ENCODE measurements at regions not wholly inside any gene's neighbourhood (a gene's known extent, or its start where the extent isn't known, plus 50 kb on each side); places are given as distances from the start of the nearest gene placed in this dataset.

DNA sequence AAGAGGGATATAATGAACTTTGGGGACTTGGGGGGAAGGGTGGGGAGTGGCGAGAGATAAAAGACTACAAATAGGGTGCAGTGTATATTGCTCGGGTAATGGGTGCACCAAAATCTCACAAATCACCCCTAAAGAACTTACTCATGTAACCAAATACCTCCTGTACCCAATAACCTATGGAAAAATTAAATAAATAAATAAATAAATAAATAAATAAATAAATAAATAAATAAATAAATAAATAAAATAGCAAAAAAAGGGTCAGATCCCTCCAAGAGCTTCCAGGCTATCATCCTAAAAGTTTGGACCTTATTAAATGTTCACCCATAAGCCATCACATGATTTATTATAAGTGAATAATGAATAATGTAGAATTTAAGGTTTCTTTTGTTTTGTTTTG, 636.1 kb upstream of the C16orf82 start (continued):
- TF ChIP-seq, protein P1, sequence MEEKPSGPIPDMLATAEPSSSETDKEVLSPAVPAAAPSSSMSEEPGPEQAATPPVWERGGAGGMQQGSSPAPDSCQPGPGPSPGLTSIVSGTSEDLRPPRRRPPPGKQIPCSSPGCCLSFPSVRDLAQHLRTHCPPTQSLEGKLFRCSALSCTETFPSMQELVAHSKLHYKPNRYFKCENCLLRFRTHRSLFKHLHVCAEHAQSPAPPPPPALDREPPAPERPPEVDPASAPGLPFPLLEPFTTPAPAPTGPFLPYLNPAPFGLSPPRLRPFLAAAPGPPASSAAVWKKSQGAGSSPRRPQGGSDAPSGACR (CRISPR knock-in tag; IDR thresholded peaks at IDR 0.05) = no peak
- TF ChIP-seq ZMYM2 (CRISPR knock-in tag; IDR thresholded peaks at IDR 0.05) (no peak), SP140L (CRISPR knock-in tag; IDR thresholded peaks at IDR 0.05; ENCODE audit: borderline replicate concordance) (no peak), HNRNPLL (IDR thresholded peaks at IDR 0.05; ENCODE audit: low read depth, low read length, poor library complexity, severe bottlenecking) (no peak), GFI1 (CRISPR knock-in tag; IDR thresholded peaks at IDR 0.05; ENCODE audit: borderline replicate concordance) (no peak)

DNA sequence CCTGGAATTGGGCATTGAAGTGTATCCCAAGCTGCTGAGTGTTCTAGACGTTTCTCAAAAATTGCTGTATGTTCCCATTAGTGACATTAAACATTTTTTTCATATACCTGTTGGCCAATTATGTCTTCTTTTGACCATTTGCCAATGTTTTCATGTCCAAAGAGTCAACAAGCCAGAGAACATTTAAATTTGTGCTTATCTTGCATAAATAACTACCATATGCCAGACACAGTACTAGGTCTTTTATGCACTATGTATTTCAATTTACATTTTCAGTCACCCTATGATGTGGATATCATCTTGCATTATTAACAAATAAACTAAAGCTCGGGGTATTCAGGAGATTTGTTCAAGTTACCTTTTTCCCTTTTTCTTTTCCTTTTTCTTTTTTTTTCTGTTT, 632.9 kb upstream of the C16orf82 start:
- TF ChIP-seq MAFK (conservative IDR thresholded peaks at IDR 0.05 in 1 of 2, IDR thresholded peaks at IDR 0.05 in 1 of 2; ENCODE audit: low read length in 2 of 2) = peak; percentile 84 to 90
- TF ChIP-seq MEIS1 (CRISPR knock-in tag; IDR thresholded peaks at IDR 0.05; ENCODE audit: borderline replicate concordance) = no peak
- no peak for TF ChIP-seq ZNF10 (CRISPR knock-in tag; IDR thresholded peaks at IDR 0.05; ENCODE audit: borderline replicate concordance, low read depth)
- TF ChIP-seq KAT2B (IDR thresholded peaks at IDR 0.05; ENCODE audit: borderline replicate concordance, low read depth, low read length) = no peak
- TF ChIP-seq MXD4 (CRISPR knock-in tag; IDR thresholded peaks at IDR 0.05) = no peak
- TF ChIP-seq RBM39 (IDR thresholded peaks at IDR 0.05; ENCODE audit: low read depth, low read length, poor library complexity, severe bottlenecking) = no peak
- TF ChIP-seq HMG20A (CRISPR knock-in tag; IDR thresholded peaks at IDR 0.05; ENCODE audit: borderline replicate concordance) = no peak
- no peak for TF ChIP-seq TOPORS (CRISPR knock-in tag; IDR thresholded peaks at IDR 0.05)
- no peak for TF ChIP-seq ZNF124 (CRISPR knock-in tag; IDR thresholded peaks at IDR 0.05)
- TF ChIP-seq ARNTL (CRISPR knock-in tag; IDR thresholded peaks at IDR 0.05) = no peak
- TF ChIP-seq, protein P2, sequence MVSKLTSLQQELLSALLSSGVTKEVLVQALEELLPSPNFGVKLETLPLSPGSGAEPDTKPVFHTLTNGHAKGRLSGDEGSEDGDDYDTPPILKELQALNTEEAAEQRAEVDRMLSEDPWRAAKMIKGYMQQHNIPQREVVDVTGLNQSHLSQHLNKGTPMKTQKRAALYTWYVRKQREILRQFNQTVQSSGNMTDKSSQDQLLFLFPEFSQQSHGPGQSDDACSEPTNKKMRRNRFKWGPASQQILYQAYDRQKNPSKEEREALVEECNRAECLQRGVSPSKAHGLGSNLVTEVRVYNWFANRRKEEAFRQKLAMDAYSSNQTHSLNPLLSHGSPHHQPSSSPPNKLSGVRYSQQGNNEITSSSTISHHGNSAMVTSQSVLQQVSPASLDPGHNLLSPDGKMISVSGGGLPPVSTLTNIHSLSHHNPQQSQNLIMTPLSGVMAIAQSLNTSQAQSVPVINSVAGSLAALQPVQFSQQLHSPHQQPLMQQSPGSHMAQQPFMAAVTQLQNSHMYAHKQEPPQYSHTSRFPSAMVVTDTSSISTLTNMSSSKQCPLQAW (CRISPR knock-in tag; IDR thresholded peaks at IDR 0.05) = no peak
- TF ChIP-seq, protein P3, sequence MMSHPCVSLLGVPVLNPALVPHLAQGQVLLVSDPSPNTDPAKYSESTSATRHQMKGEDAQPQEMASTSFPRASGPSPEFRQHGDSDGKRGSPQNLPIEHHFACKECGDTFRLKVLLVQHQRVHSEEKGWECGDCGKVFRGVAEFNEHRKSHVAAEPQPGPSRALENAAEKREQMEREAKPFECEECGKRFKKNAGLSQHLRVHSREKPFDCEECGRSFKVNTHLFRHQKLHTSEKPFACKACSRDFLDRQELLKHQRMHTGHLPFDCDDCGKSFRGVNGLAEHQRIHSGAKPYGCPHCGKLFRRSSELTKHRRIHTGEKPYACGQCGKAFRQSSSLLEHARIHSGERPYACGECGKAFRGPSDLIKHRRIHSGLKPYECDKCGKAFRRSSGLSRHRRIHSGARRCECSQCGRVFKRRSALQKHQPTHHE (CRISPR knock-in tag; IDR thresholded peaks at IDR 0.05; ENCODE audit: borderline replicate concordance) = no peak
- peak; percentile 85 for TF ChIP-seq MAFF (IDR thresholded peaks at IDR 0.05; ENCODE audit: low read depth, low read length)
- no peak for TF ChIP-seq ZNF777 (CRISPR knock-in tag; IDR thresholded peaks at IDR 0.05)
- TF ChIP-seq FOXM1 (CRISPR knock-in tag; IDR thresholded peaks at IDR 0.05) = no peak
- TF ChIP-seq ZNF564 (CRISPR knock-in tag; IDR thresholded peaks at IDR 0.05) = no peak
- no peaks in the 10 kb centered on the region for H3K36me3 ChIP-seq (replicated peaks in 1 of 2; ENCODE audit: control insufficient read depth in 1 of 2, insufficient read depth in 2 of 2, low read length in 2 of 2)
- no peak overlapping the region for H3K27ac ChIP-seq (ENCODE audit: extremely low read length, insufficient read depth, low read length)
- in situ Hi-C loops (cut with HindIII; ENCODE audit: extremely low pct_ligation_motif_present, low pct_unique_long_range_greater_than_20kb) = no loop called here
- H3K9ac ChIP-seq (ENCODE audit: insufficient read depth, low read depth, low read length) = no peak overlapping the region
- ChIA-PET CTCF (ENCODE audit: low intra/inter-chr PET ratio, low total read pairs) (no interaction called here), POLR2A (no interaction called here)
- BruUV-seq (replicated peaks) = no TSS peak
- no peaks in the 10 kb centered on the region for H4K20me1 ChIP-seq (ENCODE audit: insufficient read depth, low read length)
- H3K27me3 ChIP-seq (ENCODE audit: control insufficient read depth in 1 of 2, insufficient read depth in 2 of 2, low read length in 2 of 2) = no peaks in the 10 kb centered on the region
- FAIRE-seq (no peak), ATAC-seq (no peak), DNase-seq (ENCODE audit: low spot score) (no peak)
- no peaks in the 10 kb centered on the region for H3K4me1 ChIP-seq (ENCODE audit: insufficient read depth, low read length)
- H3K4me3 ChIP-seq (replicated peaks in 1 of 3; ENCODE audit: insufficient read depth in 1 of 3, low read depth in 2 of 3, low read length in 3 of 3) = no peak overlapping the region
- intact Hi-C loops (cut with micrococcal nuclease; ENCODE audit: unreplicated experiment) = no loop called here
- H2AFZ ChIP-seq (ENCODE audit: low read length) = no peak overlapping the region
- 3% methylated on average over 2 of the region's 2 CpGs for WGBS (ENCODE audit: low lambda C conversion rate)
- no peaks in the 10 kb centered on the region for H3K79me2 ChIP-seq (ENCODE audit: insufficient read depth, low read length)
- no peak overlapping the region for H3K4me2 ChIP-seq (ENCODE audit: low read depth, low read length)
- H3K9me3 ChIP-seq (ENCODE audit: low read length) = peaks cover 18% of the 10 kb centered on the region; the same call in 1 of the 2 replicates

Data from HepG2 (cell line).